PC-9 (cell line): ENCODE measurements at regions not wholly inside any gene's neighbourhood (a gene's known extent, or its start where the extent isn't known, plus 50 kb on each side); places are given as distances from the start of the nearest gene placed in this dataset.

Source experiments
- BruUV-seq: library from RNA; stranded (reverse); fragments of 400-500 nt; replicated peaks from 2 replicates; lab custom pipeline; 2021; lab: Mats Ljungman, UMichigan
- CTCF ChIA-PET: fragments of 300-600 bp; sonication (Branson Sonifier 250); formaldehyde crosslinking; loops from one replicate; lab custom pipeline; 2022; ENCODE audit warnings: antibody characterized with exemption; lab: Charles Lee
- POLR2A ChIA-PET: fragments of 300-600 bp; sonication (Branson Sonifier 250); formaldehyde crosslinking; loops from one replicate; lab custom pipeline; 2022; ENCODE audit warnings: antibody characterized with exemption; ENCODE audit not compliant: unreplicated experiment; lab: Charles Lee
- DNase-seq, 2 experiments: peaks; one replicate each; pipeline versions ENCODE4 v3.0.0 to v3.0.0-alpha.2; 2015 to 2022; ENCODE audit warnings: mixed read lengths in 1 of 2
- H2AFZ ChIP-seq: fragments of 200-600 bp; sonication (generic); 2 replicates; pipeline ENCODE4 v1.8.1; 2017; ENCODE audit warnings: antibody characterized with exemption
- H3F3A ChIP-seq: fragments of 200-600 bp; sonication (generic); 2 replicates; pipeline ENCODE4 v1.8.1; 2017; ENCODE audit warnings: antibody characterized with exemption, mild to moderate bottlenecking, low read depth; ENCODE audit not compliant: insufficient read depth
- H3K27ac ChIP-seq: fragments of 200-600 bp; sonication (generic); 2 replicates; pipeline ENCODE4 v1.6.1; 2016; ENCODE audit warnings: mixed run types
- H3K27me3 ChIP-seq: fragments of 200-600 bp; sonication (generic); 2 replicates; pipeline ENCODE4 v1.6.1; 2016; ENCODE audit warnings: low read depth, mixed run types; ENCODE audit not compliant: insufficient read depth
- H3K36me3 ChIP-seq: fragments of 200-600 bp; sonication (generic); 2 replicates; pipeline ENCODE4 v1.6.1; 2016; ENCODE audit warnings: low read depth, mixed run types
- H3K4me1 ChIP-seq: fragments of 200-600 bp; sonication (generic); replicated peaks from 2 replicates; pipeline ENCODE4 v1.6.1; 2016; ENCODE audit warnings: mixed run types; ENCODE audit not compliant: insufficient read depth
- H3K4me2 ChIP-seq: fragments of 200-600 bp; sonication (generic); 2 replicates; pipeline ENCODE4 v1.6.1; 2017; ENCODE audit warnings: mixed run types
- H3K4me3 ChIP-seq: fragments of 200-600 bp; sonication (generic); 2 replicates; pipeline ENCODE4 v1.6.1; 2016; ENCODE audit warnings: mixed run types
- H3K79me2 ChIP-seq: fragments of 200-600 bp; sonication (generic); 2 replicates; pipeline ENCODE4 v1.6.1; 2017; ENCODE audit warnings: low read depth, mixed run types
- H3K9me2 ChIP-seq: fragments of 200-600 bp; sonication (generic); 2 replicates; pipeline ENCODE4 v1.8.1; 2017; ENCODE audit warnings: mild to moderate bottlenecking; ENCODE audit not compliant: insufficient read depth
- H3K9me3 ChIP-seq: fragments of 200-600 bp; sonication (generic); 2 replicates; pipeline ENCODE4 v1.8.1; 2016; ENCODE audit warnings: low read depth; ENCODE audit not compliant: insufficient read depth
- H4K20me1 ChIP-seq: fragments of 200-600 bp; sonication (generic); 2 replicates; pipeline ENCODE4 v1.8.1; 2017; ENCODE audit not compliant: insufficient read depth
- CTCF ChIP-seq: fragments of 200-600 bp; sonication (generic); conservative IDR thresholded peaks from 2 replicates; pipeline ENCODE4 v1.6.1; 2017; ENCODE audit warnings: mixed run types, antibody characterized with exemption, mild to moderate bottlenecking, moderate library complexity
- EZH2 ChIP-seq: fragments of 200-600 bp; sonication (generic); IDR thresholded peaks from 2 replicates; pipeline ENCODE4 v1.8.0; 2017; ENCODE audit warnings: antibody characterized with exemption, low read depth
- intact Hi-C: fragments of 100-400 bp; cut with micrococcal nuclease; formaldehyde crosslinking; loops from one replicate; pipeline ENCODE4 v1.10.0; 2022; ENCODE audit not compliant: unreplicated experiment

GRCh38 chr10:58994226-58995057, 182.0 kb upstream of the PHYHIPL start:
- H3K9me3 ChIP-seq: no peaks in the 10 kb centered on the region
- H3K27me3 ChIP-seq: no peaks in the 10 kb centered on the region
- ChIA-PET CTCF (no interaction called here), POLR2A (no interaction called here)
- no peak for DNase-seq
- no peaks in the 10 kb centered on the region for H4K20me1 ChIP-seq
- intact Hi-C loops: no loop called here
- no peak overlapping the region for H2AFZ ChIP-seq
- H3F3A ChIP-seq: no peaks in the 10 kb centered on the region
- H3K4me2 ChIP-seq: no peak overlapping the region
- no peaks in the 10 kb centered on the region for H3K36me3 ChIP-seq
- no peaks in the 10 kb centered on the region for H3K4me1 ChIP-seq
- TF ChIP-seq EZH2: no peak
- no peak for TF ChIP-seq CTCF
- H3K27ac ChIP-seq: no peak overlapping the region
- H3K79me2 ChIP-seq: no peaks in the 10 kb centered on the region
- no peak overlapping the region for H3K4me3 ChIP-seq
- no peaks in the 10 kb centered on the region for H3K9me2 ChIP-seq
- BruUV-seq: no TSS peak

GRCh38 chr10:58995058-58995596, 181.3 kb upstream of the PHYHIPL start:
- H3K36me3 ChIP-seq: no peaks in the 10 kb centered on the region
- H3F3A ChIP-seq: no peaks in the 10 kb centered on the region
- no peak overlapping the region for H3K4me3 ChIP-seq
- no peak overlapping the region for H3K4me2 ChIP-seq
- H3K4me1 ChIP-seq: no peaks in the 10 kb centered on the region
- DNase-seq: no peak
- H3K27ac ChIP-seq: no peak overlapping the region
- ChIA-PET POLR2A (no interaction called here), CTCF (no interaction called here)
- H4K20me1 ChIP-seq: no peaks in the 10 kb centered on the region
- H2AFZ ChIP-seq: no peak overlapping the region
- no peaks in the 10 kb centered on the region for H3K9me3 ChIP-seq
- intact Hi-C loops: no loop called here
- no peak for TF ChIP-seq CTCF
- TF ChIP-seq EZH2: no peak
- no peaks in the 10 kb centered on the region for H3K27me3 ChIP-seq
- BruUV-seq: no TSS peak
- no peaks in the 10 kb centered on the region for H3K79me2 ChIP-seq
- H3K9me2 ChIP-seq: no peaks in the 10 kb centered on the region

- ChIA-PET CTCF (no interaction called here), POLR2A (no interaction called here)
- intact Hi-C loops: no loop called here
- H3K36me3 ChIP-seq: no peaks in the 10 kb centered on the region
- H4K20me1 ChIP-seq: no peaks in the 10 kb centered on the region
- no peaks in the 10 kb centered on the region for H3K9me2 ChIP-seq
- H3K4me1 ChIP-seq: no peaks in the 10 kb centered on the region
- H3K27ac ChIP-seq: no peak overlapping the region
- H3K27me3 ChIP-seq: no peaks in the 10 kb centered on the region
- DNase-seq: no peak
- BruUV-seq: no TSS peak
- H3K4me2 ChIP-seq: no peak overlapping the region
- H3F3A ChIP-seq: no peaks in the 10 kb centered on the region
- H3K79me2 ChIP-seq: no peaks in the 10 kb centered on the region
- H3K9me3 ChIP-seq: no peaks in the 10 kb centered on the region
- H3K4me3 ChIP-seq: no peak overlapping the region
- no peak overlapping the region for H2AFZ ChIP-seq
- TF ChIP-seq EZH2: no peak
- TF ChIP-seq CTCF: no peak
Measured at GRCh38 chr10:58996063-58996462, 180.4 kb upstream of the PHYHIPL start.
